Esophagus mucosa (tissue), 1 donor: ENCODE measurements at regions not wholly inside any gene's neighbourhood (a gene's known extent, or its start where the extent isn't known, plus 50 kb on each side); places are given as distances from the start of the nearest gene placed in this dataset.
A peak's percentile ranks its signal among the peaks of the same experiment; 100 is the strongest.

Experiments used
- ATAC-seq: fragments of 200-7000 bp; cut with Tn5 transposase; one replicate; pipeline ENCODE4 v1.9.1; 2020
- donor health status: DM: yes; HTN: yes; CAD: no.

DNA sequence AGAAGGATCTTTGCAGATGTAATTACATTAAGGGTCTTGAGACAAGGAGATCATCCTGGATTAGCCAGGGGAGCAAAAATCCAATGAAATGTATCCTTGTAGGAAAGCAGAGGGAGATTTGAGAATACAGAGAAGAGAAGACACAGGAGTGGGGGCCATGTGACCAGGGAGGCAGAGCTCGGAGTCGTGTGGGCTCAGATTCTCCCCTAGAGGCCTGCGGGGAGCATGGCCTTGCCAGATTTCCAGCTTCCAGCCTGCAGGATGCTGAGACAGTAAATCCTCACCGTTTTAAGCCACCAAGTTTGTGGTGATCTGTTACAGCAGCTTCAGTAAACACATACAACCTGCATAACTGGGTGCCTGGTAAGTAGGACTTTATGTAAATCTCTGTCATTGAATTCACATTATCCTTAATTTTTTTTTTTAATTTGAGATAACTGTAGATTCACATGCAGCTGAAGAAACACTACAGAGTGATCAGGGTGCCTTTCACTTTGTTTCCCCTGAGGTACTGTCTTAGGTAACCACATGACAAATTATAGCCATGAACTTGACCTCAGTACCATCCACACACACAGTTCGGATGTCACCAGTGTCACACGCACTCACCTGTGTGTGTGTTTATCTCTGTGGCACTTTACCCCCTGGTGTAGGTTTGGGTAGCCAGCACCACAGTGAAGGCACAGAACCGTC, 138.4 kb upstream of the HDAC4 start:
- ATAC-seq: no peak

DNA sequence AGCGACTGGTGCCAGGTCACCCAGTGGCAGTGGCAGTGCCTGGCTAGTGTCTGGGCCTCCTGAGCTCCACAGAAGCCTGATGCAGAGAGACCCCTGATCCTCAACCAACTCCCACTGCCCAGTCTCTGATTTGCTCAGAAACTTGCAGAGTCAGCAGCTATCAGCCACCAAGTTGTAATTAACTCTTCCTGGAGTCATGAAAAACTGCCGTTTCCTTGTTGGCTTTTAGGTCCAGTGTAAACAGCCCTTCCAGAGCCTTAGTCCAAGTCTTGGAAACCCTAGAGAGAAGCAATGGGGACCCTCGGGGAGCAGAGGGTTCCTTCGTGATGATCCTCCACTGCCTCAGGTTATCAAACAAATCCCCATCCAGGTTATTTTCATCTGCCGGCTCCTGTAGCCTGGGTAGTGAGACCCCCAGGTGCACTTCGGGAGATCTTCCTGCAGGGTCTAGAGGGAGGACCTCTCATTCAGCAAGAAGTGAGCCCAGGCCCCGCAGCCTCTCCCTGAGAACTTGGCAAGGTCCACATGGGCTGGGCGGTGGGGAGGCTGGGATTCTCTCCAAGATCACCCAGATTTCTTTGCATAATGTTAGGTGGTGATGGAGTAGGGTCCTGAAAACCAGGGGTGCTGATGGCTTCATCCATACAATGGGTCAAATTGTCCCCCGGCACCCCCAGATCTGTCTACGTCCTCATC, 137.7 kb upstream of the HDAC4 start:
- ATAC-seq: no peak

- no peak for ATAC-seq
Observed at GRCh38 chr2:239537633-239538356, 137.0 kb upstream of the HDAC4 start.

DNA sequence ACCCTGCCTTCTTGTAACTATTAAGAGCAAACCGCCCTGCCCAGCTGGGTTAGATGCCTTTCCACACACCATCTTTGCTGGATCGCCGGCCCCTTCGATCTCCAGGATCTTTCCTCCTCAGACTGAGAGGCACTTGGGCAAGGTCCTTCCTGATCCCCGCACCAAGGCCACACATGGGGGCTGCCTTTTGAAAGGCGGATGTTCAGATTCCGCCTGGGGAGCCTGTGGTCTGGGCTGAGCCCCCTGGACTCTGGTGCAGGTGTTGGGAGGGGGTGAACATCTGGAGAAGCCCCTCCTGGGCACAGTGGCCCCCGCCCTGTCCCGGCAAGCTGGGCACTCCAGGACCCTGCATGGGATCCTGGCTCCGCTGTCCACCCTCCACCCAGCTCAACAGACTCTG, 135.4 kb upstream of the HDAC4 start:
- no peak for ATAC-seq

DNA sequence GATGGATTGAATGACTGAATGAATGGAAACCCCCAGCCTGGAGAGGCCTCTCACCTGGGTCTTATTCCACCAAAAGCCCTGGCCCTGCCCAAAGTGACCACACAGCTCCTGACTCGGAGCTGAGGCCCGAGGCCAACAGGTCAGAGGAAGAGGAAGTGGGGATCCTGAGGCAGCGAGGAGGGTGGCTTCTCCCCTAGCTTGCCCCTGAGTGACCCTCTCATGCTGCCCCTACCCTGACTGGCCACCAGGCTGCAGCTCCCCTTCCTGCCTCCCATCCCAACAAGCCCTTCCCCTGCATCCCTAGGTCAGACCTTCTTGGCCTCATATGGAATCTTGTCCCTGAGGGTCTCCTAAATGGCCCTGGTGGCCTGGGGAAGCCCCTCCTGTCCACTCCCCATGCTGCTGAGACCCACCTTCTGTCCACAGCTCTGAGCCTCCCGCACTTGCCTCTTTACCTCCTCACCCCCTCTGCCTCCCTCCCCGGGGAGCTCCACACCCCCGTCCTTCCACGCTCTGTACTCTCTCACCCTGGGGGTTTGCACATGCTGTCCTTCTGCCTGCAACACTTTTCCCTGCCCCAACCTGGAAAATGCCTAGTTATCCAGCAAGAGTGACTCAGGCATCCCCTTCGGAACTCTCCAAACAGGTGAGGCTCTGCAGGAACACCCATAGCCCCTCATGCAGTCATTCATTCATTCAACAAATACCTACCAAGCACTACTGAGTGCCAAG, 134.8 kb upstream of the HDAC4 start:
- no peak for ATAC-seq

GRCh38 chr2:239534581-239535412, 134.0 kb upstream of the HDAC4 start:
- no peak for ATAC-seq

GRCh38 chr2:239533569-239534316, 132.9 kb upstream of the HDAC4 start:
- ATAC-seq: peak; percentile 61

- ATAC-seq: peak; percentile 29
Observed at GRCh38 chr2:239532859-239533258, 132.0 kb upstream of the HDAC4 start.

DNA sequence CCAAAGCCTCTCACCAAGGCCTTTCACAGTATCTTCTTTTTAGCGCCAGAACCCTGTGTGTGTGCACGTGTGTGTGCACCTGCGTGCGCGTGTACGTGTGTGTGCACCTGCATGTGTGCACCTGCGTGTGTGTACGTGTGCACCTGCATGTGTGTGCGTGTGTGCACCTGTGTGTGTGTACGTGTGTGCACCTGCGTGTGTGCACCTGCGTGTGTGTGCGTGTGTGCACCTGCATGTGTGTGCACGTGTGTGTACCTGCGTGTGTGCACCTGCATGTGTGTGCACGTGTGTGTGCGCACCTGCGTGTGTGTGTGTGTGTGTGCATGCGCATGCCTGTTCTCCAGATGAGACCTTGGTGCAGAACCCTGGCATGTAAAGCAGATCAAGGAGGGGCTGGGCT, 131.4 kb upstream of the HDAC4 start:
- ATAC-seq: no peak

DNA sequence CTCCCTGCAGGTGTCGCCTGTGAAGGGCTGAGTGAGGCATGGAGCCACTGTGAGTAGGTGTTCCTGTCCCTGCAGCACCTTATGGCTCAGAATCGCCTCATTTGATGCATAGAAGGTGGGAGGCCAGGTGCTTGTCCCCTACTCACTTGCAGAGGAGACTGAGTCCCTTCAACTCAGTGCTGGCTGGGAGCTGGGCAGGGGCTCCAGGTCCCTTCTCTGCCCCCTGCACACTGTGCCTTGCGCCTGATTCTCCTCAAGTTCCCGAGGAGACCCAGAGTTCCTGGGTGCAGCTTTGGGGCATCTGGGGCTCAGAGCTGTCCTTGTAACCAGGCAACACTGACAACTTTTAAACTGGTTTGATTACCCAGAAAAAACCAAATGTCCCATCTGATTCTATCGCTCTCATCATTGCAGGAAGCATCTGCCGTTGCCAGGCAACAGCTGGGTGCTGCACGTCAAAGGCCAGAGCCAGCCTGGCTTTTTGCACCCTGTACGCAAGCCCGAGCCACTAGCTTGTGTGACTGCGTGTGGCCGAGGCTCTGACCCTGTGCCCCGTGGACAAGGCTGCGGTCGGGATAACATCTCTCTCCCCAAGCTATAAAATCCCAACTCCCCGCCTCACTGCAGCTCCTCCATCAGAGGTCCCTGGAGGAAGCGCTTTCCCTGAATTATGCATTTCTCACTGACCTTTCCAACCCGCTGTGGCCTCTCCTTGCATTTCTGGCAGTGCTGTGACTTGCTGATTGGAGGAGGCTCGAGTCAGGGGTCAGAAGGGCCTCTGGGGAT, 130.8 kb upstream of the HDAC4 start:
- ATAC-seq: no peak

- no peak for ATAC-seq
Observed at GRCh38 chr2:239530749-239531316, 130.0 kb upstream of the HDAC4 start.

GRCh38 chr2:239529313-239530015, 128.6 kb upstream of the HDAC4 start:
- ATAC-seq: no peak

- no peak for ATAC-seq
Observed at GRCh38 chr2:239528883-239529282, 128.1 kb upstream of the HDAC4 start.

GRCh38 chr2:239528146-239528545, 127.3 kb upstream of the HDAC4 start:
- no peak for ATAC-seq

GRCh38 chr2:239526666-239527415, 126.0 kb upstream of the HDAC4 start:
- no peak for ATAC-seq

- ATAC-seq: no peak
Observed at GRCh38 chr2:239526038-239526437, 125.2 kb upstream of the HDAC4 start.

DNA sequence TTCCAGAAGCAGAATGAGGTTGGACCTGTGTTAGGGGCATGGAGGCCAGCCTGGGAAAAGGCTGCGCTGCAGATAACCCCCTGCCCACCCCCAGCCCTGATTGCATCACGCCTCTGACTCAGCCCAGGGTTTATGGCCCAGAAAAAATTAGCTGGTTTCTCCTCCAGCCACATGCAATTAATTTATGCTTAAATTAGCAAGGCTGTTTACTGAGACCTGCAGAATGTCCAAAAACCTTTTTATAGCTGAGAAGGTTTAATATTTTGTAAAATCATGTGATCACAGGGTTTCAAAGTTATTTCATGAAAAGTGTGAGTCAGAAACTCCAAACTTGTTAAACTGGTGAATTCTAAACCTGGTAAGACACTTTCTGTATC, 123.1 kb upstream of the HDAC4 start:
- ATAC-seq: no peak

GRCh38 chr2:239523147-239523953, 122.5 kb upstream of the HDAC4 start:
- no peak for ATAC-seq
